ENCODE measurements at regions not wholly inside any gene's neighbourhood (a gene's known extent, or its start where the extent isn't known, plus 50 kb on each side); places are given as distances from the start of the nearest gene placed in this dataset.
"Not testable (repeated sequence)": the region's sequence is repeated elsewhere in the genome, so short reads cannot be mapped to it uniquely, and the experiment has no call there.

DNA sequence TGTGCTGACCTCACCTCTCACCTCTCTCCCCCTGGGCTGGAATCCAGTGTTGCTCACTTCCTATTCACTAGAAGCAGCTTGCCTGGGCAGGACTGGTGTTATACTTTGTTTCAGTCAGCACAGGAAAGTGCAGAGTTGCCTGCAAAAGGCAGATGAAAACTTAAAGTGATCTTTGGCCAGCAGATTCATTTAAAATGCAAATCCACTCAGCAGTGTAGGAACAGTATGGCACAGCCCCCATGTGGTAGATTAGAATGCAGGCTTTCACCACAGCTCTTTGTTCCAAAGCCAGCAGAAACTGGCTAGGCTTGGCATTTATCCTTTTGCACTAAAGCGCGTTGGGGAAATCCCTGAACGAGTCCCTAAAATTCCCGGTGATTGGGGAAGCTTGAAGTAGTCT is 301.2 kb downstream of the OR4C45 start:
- H3K9me3 ChIP-seq (ENCODE audit: control insufficient read depth in 5 of 5, low read length in 5 of 5) = peaks cover 0 to 10% (median 7%) of the 10 kb centered on the region in 5 donors
- H3K4me3 ChIP-seq (ENCODE audit: low read depth in 1 of 5, low read length in 5 of 5) = no peak overlapping the region
- H3K27me3 ChIP-seq (ENCODE audit: control insufficient read depth in 5 of 5, insufficient read depth in 4 of 5, low read length in 5 of 5) = no peaks in the 10 kb centered on the region

DNA sequence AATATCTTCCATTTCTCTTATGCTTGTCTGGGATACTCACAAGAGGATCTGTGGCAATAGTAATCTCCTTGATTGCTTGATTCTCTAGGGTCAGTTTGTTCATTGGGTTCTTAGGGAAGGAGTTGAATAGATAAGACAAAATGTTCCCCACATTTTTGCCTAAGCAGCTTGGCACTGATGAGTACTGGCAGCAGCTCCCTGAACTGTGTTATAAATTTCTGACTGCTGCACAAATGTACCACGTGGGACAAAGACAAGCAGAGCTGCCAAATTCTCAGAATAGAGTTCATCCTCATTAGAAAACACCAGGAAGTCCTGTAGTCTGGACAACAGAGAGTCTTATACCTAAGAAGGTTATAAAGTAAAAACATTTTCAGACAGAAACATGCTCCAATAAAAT is 304.8 kb downstream of the OR4C45 start:
- H3K36me3 ChIP-seq (ENCODE audit: control insufficient read depth in 5 of 5, insufficient read depth in 5 of 5, low read length in 5 of 5); H3K9ac ChIP-seq (ENCODE audit: low read length in 5 of 5); H3K27ac ChIP-seq (ENCODE audit: low read depth, low read length); H3K27me3 ChIP-seq (ENCODE audit: control insufficient read depth in 5 of 5, insufficient read depth in 4 of 5, low read length in 5 of 5); H3K9me3 ChIP-seq (ENCODE audit: control insufficient read depth in 5 of 5, low read length in 5 of 5); H3K4me3 ChIP-seq (ENCODE audit: low read depth in 1 of 5, low read length in 5 of 5): not testable (repeated sequence)
- peaks cover 0 to 21% (median 3%) of the 10 kb centered on the region in 5 donors for H3K4me1 ChIP-seq (ENCODE audit: control insufficient read depth in 5 of 5, insufficient read depth in 5 of 5, low read length in 5 of 5)

More for the DNA sequence above, 301.2 kb downstream of the OR4C45 start:
- Histone ChIP-seq H3K4me1 (ENCODE audit: control insufficient read depth in 5 of 5, insufficient read depth in 5 of 5, low read length in 5 of 5) (peaks cover 0 to 21% (median 3%) of the 10 kb centered on the region in 5 donors), H3K9ac (ENCODE audit: low read length in 5 of 5) (no peak overlapping the region), H3K36me3 (ENCODE audit: control insufficient read depth in 5 of 5, insufficient read depth in 5 of 5, low read length in 5 of 5) (no peaks in the 10 kb centered on the region), H3K27ac (ENCODE audit: low read depth, low read length) (no peak overlapping the region)

DNA sequence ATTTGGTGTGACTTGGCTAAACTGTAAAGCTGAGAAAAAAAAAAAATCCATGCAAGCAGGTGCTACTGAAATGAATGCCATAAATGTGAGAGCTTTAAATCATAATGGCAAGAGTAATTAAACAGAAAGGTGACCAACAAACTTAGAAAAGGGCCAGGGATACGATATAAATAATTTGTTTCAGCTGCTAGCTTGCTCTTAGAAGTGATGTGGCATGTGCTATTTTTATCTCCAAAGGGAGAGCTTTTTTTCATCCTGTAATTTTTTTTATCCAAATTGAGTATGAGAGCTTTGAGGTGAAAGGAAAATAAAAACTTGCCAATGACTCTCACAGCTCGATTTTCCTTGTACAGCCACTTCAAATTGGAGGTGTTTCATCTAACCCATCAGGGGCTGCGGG is 315.3 kb downstream of the OR4C45 start:
- not testable (repeated sequence) for H3K27me3 ChIP-seq (ENCODE audit: control insufficient read depth in 5 of 5, insufficient read depth in 4 of 5, low read length in 5 of 5); H3K9me3 ChIP-seq (ENCODE audit: control insufficient read depth in 5 of 5, low read length in 5 of 5); H3K9ac ChIP-seq (ENCODE audit: low read length in 5 of 5)

DNA sequence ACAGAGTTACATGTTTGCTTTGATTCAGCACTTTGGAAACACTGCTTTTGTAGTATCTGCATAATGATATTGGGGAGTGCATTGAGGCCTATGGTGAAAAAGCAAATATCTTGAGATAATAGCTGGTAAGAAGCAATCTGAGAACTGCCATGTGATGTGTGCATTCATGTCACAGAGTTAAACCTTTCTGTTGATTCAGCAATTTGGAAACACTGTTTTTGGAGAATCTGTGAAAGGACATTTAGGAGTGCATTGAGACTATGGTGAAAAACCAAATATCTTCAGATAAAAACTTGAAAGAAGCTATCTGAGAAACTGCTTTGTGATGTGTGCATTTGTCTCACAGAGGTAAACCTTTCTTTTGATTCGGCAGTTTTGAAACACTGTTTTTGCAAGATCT is 346.8 kb downstream of the OR4C45 start:
- Histone ChIP-seq H3K4me1 (ENCODE audit: control insufficient read depth in 5 of 5, insufficient read depth in 5 of 5, low read length in 5 of 5) (no peaks in the 10 kb centered on the region), H3K36me3 (ENCODE audit: control insufficient read depth in 5 of 5, insufficient read depth in 5 of 5, low read length in 5 of 5) (peaks cover 0 to 10% (median 0%) of the 10 kb centered on the region in 5 donors), H3K4me3 (ENCODE audit: low read depth in 1 of 5, low read length in 5 of 5) (peak overlapping the region in 2 of 5 donors; percentile 15 to 33), H3K9me3 (ENCODE audit: control insufficient read depth in 5 of 5, low read length in 5 of 5) (peaks cover 7 to 81% (median 57%) of the 10 kb centered on the region in 5 donors), H3K27me3 (ENCODE audit: control insufficient read depth in 5 of 5, insufficient read depth in 4 of 5, low read length in 5 of 5) (no peaks in the 10 kb centered on the region), H3K27ac (ENCODE audit: low read depth, low read length) (no peak overlapping the region), H3K9ac (ENCODE audit: low read length in 5 of 5) (no peak overlapping the region)

More for the DNA sequence above, 315.3 kb downstream of the OR4C45 start:
- H3K36me3 ChIP-seq (ENCODE audit: control insufficient read depth in 5 of 5, insufficient read depth in 5 of 5, low read length in 5 of 5); H3K27ac ChIP-seq (ENCODE audit: low read depth, low read length); H3K4me3 ChIP-seq (ENCODE audit: low read depth in 1 of 5, low read length in 5 of 5); H3K4me1 ChIP-seq (ENCODE audit: control insufficient read depth in 5 of 5, insufficient read depth in 5 of 5, low read length in 5 of 5): not testable (repeated sequence)

DNA sequence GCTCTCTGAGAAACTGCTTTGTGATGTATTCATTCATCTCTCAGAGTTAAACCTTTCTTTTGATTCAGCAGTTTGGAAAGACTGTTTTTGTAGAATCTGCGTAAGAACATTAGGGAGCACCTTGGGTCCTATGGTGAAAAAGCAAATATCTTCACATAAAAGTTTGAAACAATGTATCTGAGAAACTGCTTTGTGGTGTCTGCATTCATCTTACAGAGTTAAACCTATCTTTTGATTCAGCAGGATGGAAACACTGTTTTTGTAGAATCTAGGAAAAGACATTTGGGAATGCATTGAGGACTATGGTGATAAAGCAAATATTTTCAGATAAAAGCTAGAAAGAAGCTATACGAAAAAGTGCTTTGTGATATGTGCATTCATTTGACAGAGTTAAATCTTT is 361.3 kb downstream of the OR4C45 start:
- H3K4me3 ChIP-seq (ENCODE audit: low read depth in 1 of 5, low read length in 5 of 5) = peak overlapping the region in 3 of 5 donors; percentile 7 to 16 (median 9)
- no peaks in the 10 kb centered on the region for H3K27me3 ChIP-seq (ENCODE audit: control insufficient read depth in 5 of 5, insufficient read depth in 4 of 5, low read length in 5 of 5)
- H3K9me3 ChIP-seq (ENCODE audit: control insufficient read depth in 5 of 5, low read length in 5 of 5) = peaks cover 23 to 91% (median 74%) of the 10 kb centered on the region in 5 donors
- no peaks in the 10 kb centered on the region for H3K4me1 ChIP-seq (ENCODE audit: control insufficient read depth in 5 of 5, insufficient read depth in 5 of 5, low read length in 5 of 5)
- H3K9ac ChIP-seq (ENCODE audit: low read length in 5 of 5) = no peak overlapping the region
- H3K36me3 ChIP-seq (ENCODE audit: control insufficient read depth in 5 of 5, insufficient read depth in 5 of 5, low read length in 5 of 5) = peaks cover 0 to 10% (median 0%) of the 10 kb centered on the region in 5 donors
- no peak overlapping the region for H3K27ac ChIP-seq (ENCODE audit: low read depth, low read length)

DNA sequence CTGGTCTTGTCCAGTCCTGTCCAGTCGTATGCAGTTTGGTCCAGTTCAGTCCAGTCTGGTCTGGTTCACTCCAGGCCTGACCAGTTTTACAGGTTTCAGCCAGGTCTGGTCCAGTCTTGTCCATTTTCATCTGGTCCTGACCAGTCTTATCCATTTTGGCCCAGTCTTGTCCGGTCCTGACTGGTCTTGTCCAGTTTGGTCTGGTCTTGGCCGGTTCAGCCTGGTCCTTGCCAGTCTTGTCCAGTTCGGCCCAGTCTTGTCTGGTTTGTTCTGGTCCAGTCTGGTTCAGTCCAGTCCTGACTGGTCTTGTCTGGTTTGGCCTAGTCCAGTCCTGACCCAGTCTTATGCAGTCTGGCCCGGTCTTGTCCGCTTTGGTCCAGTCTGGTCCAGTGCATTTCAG is 380.2 kb downstream of the OR4C45 start:
- H3K9me3 ChIP-seq (ENCODE audit: control insufficient read depth in 5 of 5, low read length in 5 of 5) = peaks cover 6 to 34% (median 13%) of the 10 kb centered on the region in 5 donors

DNA sequence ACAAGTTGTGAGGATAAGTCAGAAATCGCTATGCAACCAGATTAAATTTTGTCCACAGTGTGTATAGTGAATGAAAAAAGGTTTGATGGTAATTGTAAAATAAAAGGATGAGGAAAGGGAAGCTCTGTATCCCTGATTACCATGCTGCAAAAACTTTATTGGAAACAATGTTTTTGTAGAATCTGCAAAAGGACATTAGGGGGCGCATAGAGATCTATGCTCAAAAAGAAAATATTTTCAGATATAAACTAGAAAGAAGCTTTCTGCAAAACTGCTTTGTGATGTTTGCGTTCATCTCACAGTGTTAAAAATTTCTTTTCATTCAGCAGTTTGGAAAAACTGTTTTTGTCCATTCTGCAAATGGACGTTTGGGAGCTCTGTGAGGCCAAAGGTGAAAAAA is 390.5 kb downstream of the OR4C45 start:
- Histone ChIP-seq H3K27ac (ENCODE audit: low read depth, low read length) (no peak overlapping the region), H3K36me3 (ENCODE audit: control insufficient read depth in 5 of 5, insufficient read depth in 5 of 5, low read length in 5 of 5) (no peaks in the 10 kb centered on the region), H3K4me3 (ENCODE audit: low read depth in 1 of 5, low read length in 5 of 5) (no peak overlapping the region), H3K27me3 (ENCODE audit: control insufficient read depth in 5 of 5, insufficient read depth in 4 of 5, low read length in 5 of 5) (no peaks in the 10 kb centered on the region), H3K9me3 (ENCODE audit: control insufficient read depth in 5 of 5, low read length in 5 of 5) (peaks cover 0 to 9% (median 5%) of the 10 kb centered on the region in 5 donors), H3K9ac (ENCODE audit: low read length in 5 of 5) (no peak overlapping the region), H3K4me1 (ENCODE audit: control insufficient read depth in 5 of 5, insufficient read depth in 5 of 5, low read length in 5 of 5) (no peaks in the 10 kb centered on the region)

More for the DNA sequence above, 380.2 kb downstream of the OR4C45 start:
- no peaks in the 10 kb centered on the region for H3K4me1 ChIP-seq (ENCODE audit: control insufficient read depth in 5 of 5, insufficient read depth in 5 of 5, low read length in 5 of 5)
- no peak overlapping the region for H3K4me3 ChIP-seq (ENCODE audit: low read depth in 1 of 5, low read length in 5 of 5)
- no peak overlapping the region for H3K9ac ChIP-seq (ENCODE audit: low read length in 5 of 5)
- no peaks in the 10 kb centered on the region for H3K36me3 ChIP-seq (ENCODE audit: control insufficient read depth in 5 of 5, insufficient read depth in 5 of 5, low read length in 5 of 5)
- H3K27me3 ChIP-seq (ENCODE audit: control insufficient read depth in 5 of 5, insufficient read depth in 4 of 5, low read length in 5 of 5) = no peaks in the 10 kb centered on the region
- H3K27ac ChIP-seq (ENCODE audit: low read depth, low read length) = no peak overlapping the region

All from subcutaneous abdominal adipose tissue (tissue), 5 donors.